Brain microvascular endothelial cell (primary cell): ENCODE measurements at regions not wholly inside any gene's neighbourhood (a gene's known extent, or its start where the extent isn't known, plus 50 kb on each side); places are given as distances from the start of the nearest gene placed in this dataset.

ENCODE experiments used
- DNase-seq: peaks from one replicate; pipeline ENCODE4 v3.0.0-alpha.2; 2020
- H3K27ac ChIP-seq: fragments of 250-450 bp; sonication (Bioruptor Pico); 2 replicates; pipeline ENCODE4 v1.5.1; 2020; ENCODE audit warnings: mild to moderate bottlenecking, moderate library complexity
- H3K27me3 ChIP-seq: fragments of 250-450 bp; sonication (Bioruptor Pico); replicated peaks from 2 replicates; pipeline ENCODE4 v1.5.1; 2020; ENCODE audit warnings: mild to moderate bottlenecking
- H3K36me3 ChIP-seq: fragments of 250-450 bp; sonication (Bioruptor Pico); replicated peaks from 2 replicates; pipeline ENCODE4 v1.5.1; 2020; ENCODE audit warnings: mild to moderate bottlenecking
- H3K4me3 ChIP-seq: 2 replicates; pipeline ENCODE4 v1.5.1; 2011; ENCODE audit warnings: low read depth, mild to moderate bottlenecking, control low read depth, low read length, moderate library complexity
- CTCF ChIP-seq: IDR thresholded peaks from 2 replicates; pipeline ENCODE4 v1.5.1; 2011; ENCODE audit warnings: low read depth, mild to moderate bottlenecking, moderate library complexity, low read length, control low read depth, inconsistent platforms; ENCODE audit errors: missing control alignments
- in situ Hi-C: cut with HindIII; loops from 2 replicates; pipeline ENCODE4 v1.10.0; 2017; ENCODE audit warnings: low sequenced_read_pairs, low pct_ligation_motif_present

GRCh38 chr15:88745065-88745464, 58.2 kb upstream of the ACAN start:
- Histone ChIP-seq H3K36me3 (no peaks in the 10 kb centered on the region), H3K4me3 (no peak overlapping the region), H3K27me3 (no peaks in the 10 kb centered on the region), H3K27ac (no peak overlapping the region)
- in situ Hi-C loops = no loop called here
- DNase-seq = no peak
- TF ChIP-seq CTCF = no peak

GRCh38 chr15:88745696-88746095, 57.5 kb upstream of the ACAN start:
- peak; percentile 34 for DNase-seq
- in situ Hi-C loops = no loop called here

GRCh38 chr15:88746451-88746850, 56.8 kb upstream of the ACAN start:
- no peak for TF ChIP-seq CTCF
- no peak overlapping the region for H3K4me3 ChIP-seq
- in situ Hi-C loops = no loop called here
- no peak for DNase-seq
- H3K36me3 ChIP-seq = no peaks in the 10 kb centered on the region
- H3K27ac ChIP-seq = no peak overlapping the region
- H3K27me3 ChIP-seq = no peaks in the 10 kb centered on the region

More at GRCh38 chr15:88745696-88746095, 57.5 kb upstream of the ACAN start:
- no peak for TF ChIP-seq CTCF
- Histone ChIP-seq H3K27ac (no peak overlapping the region), H3K27me3 (no peaks in the 10 kb centered on the region), H3K4me3 (no peak overlapping the region), H3K36me3 (no peaks in the 10 kb centered on the region)

GRCh38 chr15:88747111-88747510, 56.1 kb upstream of the ACAN start:
- Histone ChIP-seq H3K27me3 (no peaks in the 10 kb centered on the region), H3K4me3 (no peak overlapping the region), H3K36me3 (no peaks in the 10 kb centered on the region), H3K27ac (no peak overlapping the region)
- DNase-seq = no peak
- in situ Hi-C loops = no loop called here
- TF ChIP-seq CTCF = no peak

- in situ Hi-C loops = no loop called here
Measured at GRCh38 chr15:88747631-88748030, 55.6 kb upstream of the ACAN start.

More at GRCh38 chr15:88747631-88748030, 55.6 kb upstream of the ACAN start:
- H3K27me3 ChIP-seq = no peaks in the 10 kb centered on the region
- DNase-seq = no peak
- no peak for TF ChIP-seq CTCF
- H3K36me3 ChIP-seq = no peaks in the 10 kb centered on the region
- no peak overlapping the region for H3K27ac ChIP-seq
- no peak overlapping the region for H3K4me3 ChIP-seq
